SK-N-SH treated with all-trans-retinoic acid at 6 μM for 48 hours (cell line): ENCODE measurements at regions not wholly inside any gene's neighbourhood (a gene's known extent, or its start where the extent isn't known, plus 50 kb on each side); places are given as distances from the start of the nearest gene placed in this dataset.

ENCODE experiments used
- ARNTL ChIP-seq: fragments of 450-650 bp; formaldehyde crosslinking; IDR thresholded peaks from 2 replicates; pipeline ENCODE4 v1.5.0; 2020; ENCODE audit warnings: low read depth, mild to moderate bottlenecking, moderate library complexity, borderline replicate concordance
- BACH2 ChIP-seq: fragments of 250-450 bp; sonication (Bioruptor Pico); IDR thresholded peaks from 2 replicates; pipeline ENCODE4 v1.9.0; 2021; ENCODE audit warnings: mild to moderate bottlenecking, borderline replicate concordance
- ESRRG ChIP-seq: fragments of 250-450 bp; sonication (Bioruptor Pico); IDR thresholded peaks from 2 replicates; pipeline ENCODE4 v1.6.1; 2021; ENCODE audit warnings: mild to moderate bottlenecking
- OSR1 ChIP-seq: fragments of 250-450 bp; sonication (Bioruptor Pico); IDR thresholded peaks from 2 replicates; pipeline ENCODE4 v1.8.0; 2022; ENCODE audit warnings: moderate library complexity, mild to moderate bottlenecking, inconsistent platforms
- PATZ1 ChIP-seq: fragments of 250-450 bp; sonication (Bioruptor Pico); IDR thresholded peaks from 2 replicates; pipeline ENCODE4 v1.8.0; 2020; ENCODE audit warnings: mild to moderate bottlenecking, moderate library complexity, borderline replicate concordance
- PPARA ChIP-seq: fragments of 250-450 bp; sonication (Bioruptor Pico); IDR thresholded peaks from 2 replicates; pipeline ENCODE4 v1.5.0; 2020; ENCODE audit warnings: mild to moderate bottlenecking, borderline replicate concordance
- RARB ChIP-seq: fragments of 250-450 bp; sonication (Bioruptor Pico); IDR thresholded peaks from 2 replicates; pipeline ENCODE4 v1.8.0; 2021; ENCODE audit warnings: mild to moderate bottlenecking, moderate library complexity
- SNAI2 ChIP-seq: fragments of 250-450 bp; sonication (Bioruptor Pico); IDR thresholded peaks from 2 replicates; pipeline ENCODE4 v1.5.0; 2020; ENCODE audit warnings: mild to moderate bottlenecking, moderate library complexity
- ZC3H10 ChIP-seq: fragments of 250-450 bp; sonication (Bioruptor Pico); IDR thresholded peaks from 2 replicates; pipeline ENCODE4 v1.5.1; 2021; ENCODE audit warnings: mild to moderate bottlenecking, moderate library complexity
- ZFP3 ChIP-seq: fragments of 250-450 bp; sonication (Bioruptor Pico); IDR thresholded peaks from 2 replicates; pipeline ENCODE4 v1.5.0; 2020; ENCODE audit warnings: mild to moderate bottlenecking, moderate library complexity
- ZFP30 ChIP-seq: fragments of 450-650 bp; formaldehyde crosslinking; IDR thresholded peaks from 2 replicates; pipeline ENCODE4 v1.5.0; 2022; ENCODE audit warnings: mild to moderate bottlenecking, moderate library complexity
- ZNF565 ChIP-seq: fragments of 450-650 bp; formaldehyde crosslinking; conservative IDR thresholded peaks from 2 replicates; pipeline ENCODE4 v1.5.0; 2020; ENCODE audit warnings: low read depth, mild to moderate bottlenecking, moderate library complexity
- ZNF70 ChIP-seq: fragments of 450-650 bp; formaldehyde crosslinking; IDR thresholded peaks from 2 replicates; pipeline ENCODE4 v1.5.0; 2020; ENCODE audit warnings: mild to moderate bottlenecking, moderate library complexity
- TF ChIP-seq, protein P1 (sequence below): fragments of 250-450 bp; sonication (Bioruptor Pico); IDR thresholded peaks from 2 replicates; pipeline ENCODE4 v1.5.0; 2020; ENCODE audit warnings: mild to moderate bottlenecking, moderate library complexity

- no peak for TF ChIP-seq ZFP3 (CRISPR knock-in tag)
- TF ChIP-seq PATZ1 (CRISPR knock-in tag) = no peak
- TF ChIP-seq OSR1 (CRISPR knock-in tag) = no peak
- TF ChIP-seq RARB (CRISPR knock-in tag) = no peak
- no peak for TF ChIP-seq ZNF565 (CRISPR knock-in tag)
- TF ChIP-seq, protein P1, sequence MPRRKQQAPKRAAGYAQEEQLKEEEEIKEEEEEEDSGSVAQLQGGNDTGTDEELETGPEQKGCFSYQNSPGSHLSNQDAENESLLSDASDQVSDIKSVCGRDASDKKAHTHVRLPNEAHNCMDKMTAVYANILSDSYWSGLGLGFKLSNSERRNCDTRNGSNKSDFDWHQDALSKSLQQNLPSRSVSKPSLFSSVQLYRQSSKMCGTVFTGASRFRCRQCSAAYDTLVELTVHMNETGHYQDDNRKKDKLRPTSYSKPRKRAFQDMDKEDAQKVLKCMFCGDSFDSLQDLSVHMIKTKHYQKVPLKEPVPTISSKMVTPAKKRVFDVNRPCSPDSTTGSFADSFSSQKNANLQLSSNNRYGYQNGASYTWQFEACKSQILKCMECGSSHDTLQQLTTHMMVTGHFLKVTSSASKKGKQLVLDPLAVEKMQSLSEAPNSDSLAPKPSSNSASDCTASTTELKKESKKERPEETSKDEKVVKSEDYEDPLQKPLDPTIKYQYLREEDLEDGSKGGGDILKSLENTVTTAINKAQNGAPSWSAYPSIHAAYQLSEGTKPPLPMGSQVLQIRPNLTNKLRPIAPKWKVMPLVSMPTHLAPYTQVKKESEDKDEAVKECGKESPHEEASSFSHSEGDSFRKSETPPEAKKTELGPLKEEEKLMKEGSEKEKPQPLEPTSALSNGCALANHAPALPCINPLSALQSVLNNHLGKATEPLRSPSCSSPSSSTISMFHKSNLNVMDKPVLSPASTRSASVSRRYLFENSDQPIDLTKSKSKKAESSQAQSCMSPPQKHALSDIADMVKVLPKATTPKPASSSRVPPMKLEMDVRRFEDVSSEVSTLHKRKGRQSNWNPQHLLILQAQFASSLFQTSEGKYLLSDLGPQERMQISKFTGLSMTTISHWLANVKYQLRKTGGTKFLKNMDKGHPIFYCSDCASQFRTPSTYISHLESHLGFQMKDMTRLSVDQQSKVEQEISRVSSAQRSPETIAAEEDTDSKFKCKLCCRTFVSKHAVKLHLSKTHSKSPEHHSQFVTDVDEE (CRISPR knock-in tag) = no peak
- no peak for TF ChIP-seq ZNF70
- no peak for TF ChIP-seq PPARA (CRISPR knock-in tag)
- no peak for TF ChIP-seq ESRRG
- TF ChIP-seq ARNTL (CRISPR knock-in tag) = no peak
- TF ChIP-seq BACH2 (CRISPR knock-in tag) = no peak
- TF ChIP-seq ZC3H10 (CRISPR knock-in tag) = no peak
- no peak for TF ChIP-seq SNAI2 (CRISPR knock-in tag)
- TF ChIP-seq ZFP30 (CRISPR knock-in tag) = no peak
These were observed 237.9 kb upstream of the ROPN1 start for GRCh38 chr3:124229836-124230235.
